ENCODE measurements at regions not wholly inside any gene's neighbourhood (a gene's known extent, or its start where the extent isn't known, plus 50 kb on each side); places are given as distances from the start of the nearest gene placed in this dataset.
"Not testable (repeated sequence)": the region's sequence is repeated elsewhere in the genome, so short reads cannot be mapped to it uniquely, and the experiment has no call there.

DNA sequence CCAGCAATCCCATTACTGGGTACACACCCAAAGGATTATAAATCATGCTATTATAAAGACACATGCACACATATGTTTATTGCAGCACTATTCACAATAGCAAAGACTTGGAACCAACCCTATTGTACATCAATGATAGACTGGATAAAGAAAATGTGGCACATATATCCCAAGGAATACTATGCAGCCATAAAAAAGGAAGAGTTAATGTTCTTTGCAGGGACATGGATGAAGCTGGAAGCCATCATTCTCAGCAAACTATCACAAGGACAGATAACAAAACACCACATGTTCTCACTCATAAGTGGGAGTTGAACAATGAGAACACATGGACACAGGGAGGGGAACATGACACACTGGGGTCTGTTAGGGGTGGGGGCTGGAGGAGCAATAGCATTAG lies 177.2 kb upstream of the TBX18 start:
- not testable (repeated sequence) for TF ChIP-seq EZH2 (IDR thresholded peaks at IDR 0.05); POLR2AphosphoS5 (IDR thresholded peaks at IDR 0.05; ENCODE audit: borderline replicate concordance, low read depth, low read length)
